Epithelial cell of prostate (primary cell): ENCODE measurements at regions not wholly inside any gene's neighbourhood (a gene's known extent, or its start where the extent isn't known, plus 50 kb on each side); places are given as distances from the start of the nearest gene placed in this dataset.

ENCODE experiments used
- DNase-seq: peaks from one replicate; pipeline ENCODE4 v3.0.0-alpha.2; 2011; ENCODE audit warnings: low read depth, low spot score
- H3K27ac ChIP-seq: fragments of 450-650 bp; 2 replicates; pipeline ENCODE4 v1.5.1; 2017; ENCODE audit warnings: mild to moderate bottlenecking

GRCh38 chr6:26251354-26252076 is 113.5 kb upstream of the BTN3A2 start:
- H3K27ac ChIP-seq, result peak overlapping the region; percentile 92
- peak; percentile 60 for DNase-seq

- DNase-seq, result no peak
- peak overlapping the region; percentile 92 for H3K27ac ChIP-seq
Observed at GRCh38 chr6:26252077-26252472, 112.9 kb upstream of the BTN3A2 start.

- H3K27ac ChIP-seq, result no peak overlapping the region
- no peak for DNase-seq
Observed at GRCh38 chr6:26254724-26255123, 110.3 kb upstream of the BTN3A2 start.

DNA sequence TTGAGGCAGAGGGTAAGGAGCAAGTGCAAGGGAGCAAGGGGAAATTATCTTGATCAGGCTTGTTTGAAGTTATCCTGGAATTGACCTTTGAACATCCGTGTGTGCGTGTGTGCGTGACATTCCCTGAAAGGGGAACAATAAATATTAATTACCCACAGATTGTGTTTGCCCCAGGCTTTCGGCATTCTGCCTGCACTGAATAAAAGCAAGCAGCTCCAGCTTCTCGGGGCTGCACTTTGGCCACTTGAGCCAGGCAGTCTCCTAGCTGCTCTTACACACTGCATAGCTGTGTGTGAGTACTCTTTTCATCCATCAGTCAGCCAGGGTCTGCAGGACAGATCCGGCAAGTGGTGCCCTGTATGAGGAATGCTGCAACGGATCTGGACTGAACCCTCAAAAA is 107.7 kb upstream of the BTN3A2 start:
- no peak for DNase-seq

DNA sequence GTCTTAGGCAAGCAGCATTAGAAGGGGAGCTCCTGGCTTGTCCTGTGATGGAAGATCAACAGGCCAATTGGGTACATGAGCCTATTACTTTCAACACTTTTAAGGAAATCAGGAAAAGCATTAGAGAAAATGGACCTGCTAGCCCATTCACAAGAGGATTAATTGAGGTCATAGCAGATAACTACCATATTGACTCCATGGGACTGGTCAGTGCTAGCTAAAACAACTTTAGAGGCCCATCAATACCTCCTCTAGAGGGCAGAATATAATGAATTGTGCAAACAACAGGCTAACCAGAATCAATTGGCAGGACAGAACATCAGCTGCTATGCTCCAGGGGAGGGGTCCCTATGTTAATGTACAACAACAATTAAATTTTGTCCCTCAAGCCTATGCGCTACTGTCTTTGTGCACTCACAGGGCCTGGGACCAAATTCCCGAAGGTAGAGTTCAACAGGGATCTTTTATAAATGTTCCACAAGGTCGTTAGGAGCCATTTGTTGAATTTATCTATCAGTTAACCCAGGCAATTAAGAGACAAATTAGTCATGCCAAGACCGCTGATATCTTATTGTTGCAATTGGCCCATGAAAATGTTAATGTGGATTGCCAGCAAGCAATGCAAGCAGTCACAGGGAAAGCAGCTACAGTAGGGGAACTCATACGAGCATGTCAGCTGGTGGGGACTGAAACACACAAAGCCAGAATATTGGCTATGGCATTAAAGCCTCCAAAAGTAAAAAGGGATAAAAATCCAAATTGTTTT is 106.6 kb upstream of the BTN3A2 start:
- H3K27ac ChIP-seq, result no peak overlapping the region
- DNase-seq, result no peak

More for the DNA sequence above, 107.7 kb upstream of the BTN3A2 start:
- no peak overlapping the region for H3K27ac ChIP-seq

- no peak overlapping the region for H3K27ac ChIP-seq
- no peak for DNase-seq
Observed at GRCh38 chr6:26260110-26260637, 104.8 kb upstream of the BTN3A2 start.

DNA sequence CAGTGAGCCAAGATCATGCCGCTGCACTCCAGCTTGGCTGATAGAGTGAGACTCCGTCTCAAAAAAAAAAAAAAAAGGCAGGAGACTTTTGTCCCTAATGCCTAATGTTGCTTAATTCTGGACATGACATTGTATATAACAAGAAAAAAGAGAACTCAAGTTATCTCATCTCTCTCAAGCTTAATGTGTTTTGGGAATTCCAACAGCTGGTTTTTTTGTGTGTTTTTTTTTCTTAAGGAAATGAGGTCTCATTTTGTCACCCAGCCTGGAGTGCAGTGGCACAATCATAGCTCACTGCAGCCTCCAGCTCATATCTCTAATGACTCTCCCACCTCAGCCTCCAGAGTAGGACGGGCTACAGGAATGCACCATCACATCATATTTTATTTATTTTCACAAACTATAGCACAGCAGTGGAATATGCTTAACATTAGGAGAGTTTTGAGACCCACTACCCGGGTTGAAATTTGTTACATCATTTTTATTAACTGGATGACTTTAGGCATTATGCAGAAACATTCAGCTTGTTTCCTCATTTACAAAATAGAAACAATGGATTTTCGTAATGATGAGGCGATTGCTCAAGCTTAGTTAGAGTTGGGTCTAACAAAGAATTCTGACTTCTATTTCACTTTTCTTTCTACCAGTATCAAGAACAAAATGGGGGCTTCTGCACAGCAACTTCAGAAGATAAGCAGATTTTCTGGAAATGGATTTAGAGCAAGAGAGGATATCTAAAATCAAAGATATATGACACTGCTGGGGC is 104.1 kb upstream of the BTN3A2 start:
- H3K27ac ChIP-seq, result no peak overlapping the region
- no peak for DNase-seq

- no peak for DNase-seq
- H3K27ac ChIP-seq, result no peak overlapping the region
Observed at GRCh38 chr6:26264547-26264946, 100.5 kb upstream of the BTN3A2 start.

- no peak overlapping the region for H3K27ac ChIP-seq
- no peak for DNase-seq
Observed at GRCh38 chr6:26267083-26267589, 97.9 kb upstream of the BTN3A2 start.

GRCh38 chr6:26268659-26269402 is 96.2 kb upstream of the BTN3A2 start:
- peak overlapping the region; percentile 85 for H3K27ac ChIP-seq
- no peak for DNase-seq

- peak overlapping the region; percentile 85 for H3K27ac ChIP-seq
- DNase-seq, result no peak
Observed at GRCh38 chr6:26269531-26270485, 95.2 kb upstream of the BTN3A2 start.

DNA sequence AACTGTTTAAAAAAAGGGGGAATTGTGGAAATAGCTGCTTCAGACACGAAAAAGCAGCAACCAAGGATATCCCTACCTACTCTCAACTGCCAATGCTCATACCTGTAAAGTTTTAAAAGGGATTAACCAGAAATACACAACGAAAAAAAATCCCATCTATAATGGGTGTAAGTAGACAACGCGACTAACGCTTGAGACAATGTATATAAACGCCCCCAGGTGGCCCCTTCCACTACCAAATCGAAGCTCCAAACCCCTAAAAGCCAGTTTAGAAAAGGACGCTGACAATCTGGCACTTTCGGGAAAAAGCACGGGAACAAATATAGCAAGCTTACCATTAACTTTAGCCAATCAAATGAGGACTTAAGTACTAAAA is 94.5 kb upstream of the BTN3A2 start:
- H3K27ac ChIP-seq, result peak overlapping the region; percentile 85
- no peak for DNase-seq

GRCh38 chr6:26270903-26271667 is 93.9 kb upstream of the BTN3A2 start:
- peak overlapping the region; percentile 85 for H3K27ac ChIP-seq
- no peak for DNase-seq

DNA sequence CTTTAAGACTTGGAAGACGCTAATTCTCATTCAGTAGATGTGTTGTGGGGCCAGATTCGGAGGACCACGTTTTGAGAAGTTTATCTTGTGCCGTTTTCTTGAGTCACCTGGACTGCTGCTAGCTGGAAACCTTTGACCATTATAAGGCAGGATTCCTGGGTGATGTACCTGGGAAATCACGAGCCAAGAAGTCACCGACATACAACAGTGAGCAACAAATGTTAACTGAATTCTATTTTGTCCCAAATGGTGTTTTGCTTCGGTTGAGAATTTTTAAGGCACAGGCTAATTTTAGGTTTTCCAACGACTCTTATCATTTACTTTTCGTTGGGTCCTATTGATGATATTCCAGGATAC is 93.4 kb upstream of the BTN3A2 start:
- peak overlapping the region; percentile 85 for H3K27ac ChIP-seq
- DNase-seq, result no peak

DNA sequence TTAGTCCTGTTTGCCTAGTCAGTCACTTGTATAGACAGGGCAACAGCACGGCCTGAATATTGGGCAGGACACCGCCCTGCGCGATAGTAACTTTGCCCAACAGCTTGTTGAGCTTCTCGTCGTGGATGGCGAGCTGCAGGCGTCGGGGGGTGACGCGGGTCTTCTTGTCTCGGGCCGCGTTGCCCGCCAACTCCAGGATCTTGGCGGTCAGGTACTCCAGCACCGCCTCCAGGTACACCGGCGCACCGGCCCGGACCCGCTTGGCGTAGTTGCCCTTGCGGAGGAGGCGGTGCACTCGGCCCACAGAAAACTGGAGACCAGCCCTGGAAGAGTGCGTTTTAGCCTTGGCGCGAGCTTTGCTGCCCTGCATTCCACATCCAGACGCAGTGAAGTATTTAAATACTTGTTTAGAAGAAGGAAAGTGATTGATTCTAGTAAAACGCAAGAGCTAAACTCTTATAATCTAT is 92.8 kb upstream of the BTN3A2 start:
- peak overlapping the region; percentile 85 for H3K27ac ChIP-seq
- no peak for DNase-seq

- H3K27ac ChIP-seq, result peak overlapping the region; percentile 85
- no peak for DNase-seq
Observed at GRCh38 chr6:26273673-26274588, 91.1 kb upstream of the BTN3A2 start.

- no peak for DNase-seq
- H3K27ac ChIP-seq, result no peak overlapping the region
Observed at GRCh38 chr6:26275663-26276062, 89.3 kb upstream of the BTN3A2 start.
